SK-N-SH treated with all-trans-retinoic acid at 6 μM for 48 hours (cell line): ENCODE measurements at regions not wholly inside any gene's neighbourhood (a gene's known extent, or its start where the extent isn't known, plus 50 kb on each side); places are given as distances from the start of the nearest gene placed in this dataset.

ENCODE experiments used
- ATAC-seq: fragments of 200-7000 bp; cut with Tn5 transposase; 3 replicates; pipeline ENCODE4 v1.9.1; 2020; ENCODE audit warnings: mild to moderate bottlenecking, moderate library complexity
- ARNTL ChIP-seq: fragments of 450-650 bp; formaldehyde crosslinking; IDR thresholded peaks from 2 replicates; pipeline ENCODE4 v1.5.0; 2020; ENCODE audit warnings: low read depth, mild to moderate bottlenecking, moderate library complexity, borderline replicate concordance
- BACH2 ChIP-seq: fragments of 250-450 bp; sonication (Bioruptor Pico); IDR thresholded peaks from 2 replicates; pipeline ENCODE4 v1.9.0; 2021; ENCODE audit warnings: mild to moderate bottlenecking, borderline replicate concordance
- CREB5 ChIP-seq: fragments of 250-450 bp; sonication (Bioruptor Pico); IDR thresholded peaks from 2 replicates; pipeline ENCODE4 v1.5.1; 2020; ENCODE audit warnings: low read depth, mild to moderate bottlenecking, moderate library complexity
- CSDC2 ChIP-seq: fragments of 250-450 bp; sonication (Bioruptor Pico); IDR thresholded peaks from 2 replicates; pipeline ENCODE4 v1.5.0; 2020; ENCODE audit warnings: mild to moderate bottlenecking, moderate library complexity
- ESRRG ChIP-seq: fragments of 250-450 bp; sonication (Bioruptor Pico); IDR thresholded peaks from 2 replicates; pipeline ENCODE4 v1.6.1; 2021; ENCODE audit warnings: mild to moderate bottlenecking
- GLIS3 ChIP-seq: fragments of 250-450 bp; sonication (Bioruptor Pico); IDR thresholded peaks from 2 replicates; pipeline ENCODE4 v1.5.0; 2020; ENCODE audit warnings: mild to moderate bottlenecking, moderate library complexity
- ISL1 ChIP-seq: fragments of 250-450 bp; sonication (Bioruptor Pico); IDR thresholded peaks from 2 replicates; pipeline ENCODE4 v2.1.2; 2022; ENCODE audit warnings: mild to moderate bottlenecking, moderate library complexity
- OSR1 ChIP-seq: fragments of 250-450 bp; sonication (Bioruptor Pico); IDR thresholded peaks from 2 replicates; pipeline ENCODE4 v1.8.0; 2022; ENCODE audit warnings: moderate library complexity, mild to moderate bottlenecking, inconsistent platforms
- PATZ1 ChIP-seq: fragments of 250-450 bp; sonication (Bioruptor Pico); IDR thresholded peaks from 2 replicates; pipeline ENCODE4 v1.8.0; 2020; ENCODE audit warnings: mild to moderate bottlenecking, moderate library complexity, borderline replicate concordance
- POU6F1 ChIP-seq: fragments of 250-450 bp; sonication (Bioruptor Pico); IDR thresholded peaks from 2 replicates; pipeline ENCODE4 v1.8.0; 2021; ENCODE audit warnings: low read depth, mild to moderate bottlenecking, moderate library complexity, borderline replicate concordance
- RARB ChIP-seq: fragments of 250-450 bp; sonication (Bioruptor Pico); IDR thresholded peaks from 2 replicates; pipeline ENCODE4 v1.8.0; 2021; ENCODE audit warnings: mild to moderate bottlenecking, moderate library complexity
- TOX ChIP-seq: fragments of 250-450 bp; sonication (Bioruptor Pico); IDR thresholded peaks from 2 replicates; pipeline ENCODE4 v1.8.0; 2021; ENCODE audit warnings: mild to moderate bottlenecking, moderate library complexity, borderline replicate concordance
- TSHZ2 ChIP-seq: fragments of 250-450 bp; sonication (Bioruptor Pico); IDR thresholded peaks from 2 replicates; pipeline ENCODE4 v1.5.0; 2020; ENCODE audit warnings: mild to moderate bottlenecking, moderate library complexity
- ZC3H10 ChIP-seq: fragments of 250-450 bp; sonication (Bioruptor Pico); IDR thresholded peaks from 2 replicates; pipeline ENCODE4 v1.5.1; 2021; ENCODE audit warnings: mild to moderate bottlenecking, moderate library complexity
- ZFP3 ChIP-seq: fragments of 250-450 bp; sonication (Bioruptor Pico); IDR thresholded peaks from 2 replicates; pipeline ENCODE4 v1.5.0; 2020; ENCODE audit warnings: mild to moderate bottlenecking, moderate library complexity
- ZFP30 ChIP-seq: fragments of 450-650 bp; formaldehyde crosslinking; IDR thresholded peaks from 2 replicates; pipeline ENCODE4 v1.5.0; 2022; ENCODE audit warnings: mild to moderate bottlenecking, moderate library complexity
- ZNF8 ChIP-seq: fragments of 450-650 bp; formaldehyde crosslinking; IDR thresholded peaks from 2 replicates; pipeline ENCODE4 v1.5.0; 2020; ENCODE audit warnings: mild to moderate bottlenecking, moderate library complexity

- ATAC-seq: no peak
- no peak for TF ChIP-seq RARB
- TF ChIP-seq PATZ1 (CRISPR knock-in tag): no peak
- TF ChIP-seq OSR1 (CRISPR knock-in tag): no peak
- TF ChIP-seq ZNF8: no peak
- no peak for TF ChIP-seq POU6F1 (CRISPR knock-in tag)
- TF ChIP-seq ESRRG (CRISPR knock-in tag): no peak
- no peak for TF ChIP-seq CREB5
- no peak for TF ChIP-seq ZFP3 (CRISPR knock-in tag)
- TF ChIP-seq CSDC2 (CRISPR knock-in tag): no peak
- TF ChIP-seq, all 23 proteins: peak for 0
Measured at GRCh38 chr10:129402459-129402858, 64.6 kb upstream of the MGMT start.

- TF ChIP-seq ZC3H10 (no peak), CREB5 (no peak), BACH2 (CRISPR knock-in tag) (no peak), CSDC2 (CRISPR knock-in tag) (no peak), ISL1 (CRISPR knock-in tag) (no peak), ARNTL (CRISPR knock-in tag) (no peak), TSHZ2 (CRISPR knock-in tag) (no peak)
Measured at GRCh38 chr10:129404091-129404490, 63.0 kb upstream of the MGMT start.

GRCh38 chr10:129405389-129405788, 61.7 kb upstream of the MGMT start:
- ATAC-seq: no peak
- TF ChIP-seq GLIS3 (CRISPR knock-in tag) (no peak), POU6F1 (CRISPR knock-in tag) (no peak), ZFP3 (CRISPR knock-in tag) (no peak), ZFP30 (CRISPR knock-in tag) (no peak), BACH2 (CRISPR knock-in tag) (no peak), ARNTL (CRISPR knock-in tag) (no peak), TOX (no peak), TSHZ2 (CRISPR knock-in tag) (no peak)

More at GRCh38 chr10:129404091-129404490, 63.0 kb upstream of the MGMT start:
- ATAC-seq: no peak
